NCI-H524 treated with DMSO at 0.1 percent for 48 hours (cell line): ENCODE measurements at regions not wholly inside any gene's neighbourhood (a gene's known extent, or its start where the extent isn't known, plus 50 kb on each side); places are given as distances from the start of the nearest gene placed in this dataset.

Experiments
- DNase-seq: peaks from one replicate; lab custom pipeline; 2025; lab: John Stamatoyannopoulos, UW

GRCh38 chr18:51941999-51942398 is 398.0 kb upstream of the DCC start:
- DNase-seq, result no peak

DNA sequence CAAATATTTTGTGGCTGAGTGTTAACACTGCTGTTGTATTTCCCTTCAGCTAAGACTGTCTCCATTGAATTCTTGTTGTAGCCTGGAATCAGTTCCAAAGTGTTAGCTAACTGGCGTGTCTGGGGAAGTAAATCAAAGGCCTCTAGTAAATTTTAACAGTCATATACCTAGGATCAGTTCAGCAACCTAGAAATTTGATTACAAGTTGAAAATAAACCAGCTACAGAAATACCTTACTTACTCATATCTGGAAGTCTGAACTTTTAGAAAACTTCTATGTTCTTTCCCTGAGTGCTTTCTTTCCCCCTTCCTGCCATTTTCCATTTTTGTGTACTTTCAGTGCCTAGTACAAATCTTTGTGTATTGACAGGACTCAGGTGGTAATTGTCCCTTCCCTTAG is 396.7 kb upstream of the DCC start:
- DNase-seq, result no peak

DNA sequence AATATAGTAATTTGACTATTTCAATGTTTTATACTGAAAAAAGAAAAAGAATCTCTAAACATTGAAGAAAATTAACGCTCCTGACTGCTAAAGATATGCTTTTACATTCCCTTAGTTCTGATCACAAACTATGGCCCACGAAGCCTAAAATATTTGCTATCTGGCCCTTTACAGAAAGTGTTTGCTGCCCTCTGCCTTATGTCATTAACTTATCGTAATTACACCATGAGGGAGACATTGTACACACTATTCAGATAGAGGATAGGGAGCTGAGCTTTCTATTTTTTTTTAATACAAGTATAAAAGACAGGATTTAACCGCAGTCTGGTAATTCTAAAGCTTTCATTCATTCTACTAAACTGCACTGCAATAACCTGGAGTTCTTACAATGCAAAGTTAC is 393.1 kb upstream of the DCC start:
- no peak for DNase-seq

- DNase-seq, result no peak
Measured at GRCh38 chr18:51952844-51953243, 387.2 kb upstream of the DCC start.

- DNase-seq, result no peak
Measured at GRCh38 chr18:51953521-51953920, 386.5 kb upstream of the DCC start.

DNA sequence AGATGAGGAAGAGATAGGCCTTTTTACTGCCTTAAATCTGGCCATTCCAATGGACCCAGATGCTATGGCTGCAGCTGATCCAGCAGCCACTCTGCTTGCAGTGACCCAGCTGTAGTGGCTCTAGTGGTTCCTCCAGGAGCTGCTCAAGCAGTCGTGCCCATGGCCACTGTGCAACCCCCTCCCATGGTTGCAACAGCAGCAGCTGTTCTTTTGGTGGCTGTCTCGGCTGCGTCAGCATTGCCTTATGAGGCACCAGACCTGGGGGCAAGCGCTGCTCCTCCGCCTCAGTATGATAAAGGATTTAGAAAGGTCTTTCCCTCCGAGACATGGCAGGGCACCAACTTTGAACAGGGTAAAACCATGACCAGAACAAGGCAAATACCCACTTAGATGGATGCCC is 384.9 kb upstream of the DCC start:
- DNase-seq, result no peak

GRCh38 chr18:51957001-51957400 is 383.0 kb upstream of the DCC start:
- DNase-seq, result no peak

DNA sequence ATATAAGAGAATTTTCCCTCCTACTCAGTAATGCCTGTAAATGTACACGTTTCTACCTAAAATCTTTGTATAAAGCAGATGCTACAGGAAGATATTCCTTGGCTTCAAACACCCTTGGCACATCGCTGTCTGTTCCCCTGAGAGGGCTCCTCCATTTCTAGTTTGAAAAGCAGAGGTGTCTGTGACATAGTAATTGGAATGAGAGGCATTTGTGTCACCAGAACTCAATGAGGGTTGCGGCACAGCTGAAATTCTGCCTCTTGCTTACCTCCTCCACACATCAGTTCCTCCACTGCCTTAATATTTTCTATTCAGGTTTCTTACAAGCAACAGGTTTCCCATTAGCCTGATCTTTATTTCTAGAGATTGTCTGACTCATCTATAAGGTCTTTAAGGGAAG is 359.9 kb upstream of the DCC start:
- DNase-seq, result no peak

GRCh38 chr18:51988277-51988676 is 351.7 kb upstream of the DCC start:
- no peak for DNase-seq

DNA sequence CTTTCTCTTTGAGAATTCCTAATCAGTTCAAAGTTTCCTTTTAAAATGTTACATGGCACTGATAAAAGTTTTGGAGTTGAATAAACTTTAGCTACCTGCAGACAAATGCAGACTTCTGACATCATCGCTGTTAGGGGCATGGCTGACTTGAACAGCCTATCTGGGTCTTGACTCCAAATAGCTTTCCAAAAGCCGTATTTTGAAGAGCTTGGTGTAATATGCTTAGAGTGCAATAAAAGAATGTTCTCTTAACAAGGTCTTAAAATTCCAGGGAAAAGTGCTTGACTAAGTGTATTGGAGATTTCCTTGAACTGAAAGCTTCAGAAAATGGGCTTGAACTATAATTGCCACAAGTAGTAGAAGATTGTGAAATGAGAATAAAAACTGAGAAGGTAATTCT is 342.9 kb upstream of the DCC start:
- no peak for DNase-seq

DNA sequence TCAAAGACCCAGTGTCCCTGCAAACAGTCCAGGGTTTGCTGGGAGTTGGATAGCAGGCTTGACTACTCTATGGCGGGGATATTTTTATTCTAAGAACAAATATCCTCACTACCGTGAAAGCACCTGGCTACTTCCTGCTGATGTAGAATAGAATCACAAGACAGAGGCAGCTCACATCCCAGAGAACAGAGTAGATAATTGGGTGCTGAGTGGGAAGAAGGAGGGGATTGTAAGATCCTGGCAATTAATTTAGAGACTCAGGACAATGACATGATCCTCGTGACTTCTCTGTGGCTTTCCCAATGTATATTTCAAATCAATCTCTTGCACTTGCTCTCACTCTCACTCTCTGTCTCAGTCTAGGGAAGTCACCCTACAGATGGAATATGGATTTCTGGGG is 341.9 kb upstream of the DCC start:
- no peak for DNase-seq

DNA sequence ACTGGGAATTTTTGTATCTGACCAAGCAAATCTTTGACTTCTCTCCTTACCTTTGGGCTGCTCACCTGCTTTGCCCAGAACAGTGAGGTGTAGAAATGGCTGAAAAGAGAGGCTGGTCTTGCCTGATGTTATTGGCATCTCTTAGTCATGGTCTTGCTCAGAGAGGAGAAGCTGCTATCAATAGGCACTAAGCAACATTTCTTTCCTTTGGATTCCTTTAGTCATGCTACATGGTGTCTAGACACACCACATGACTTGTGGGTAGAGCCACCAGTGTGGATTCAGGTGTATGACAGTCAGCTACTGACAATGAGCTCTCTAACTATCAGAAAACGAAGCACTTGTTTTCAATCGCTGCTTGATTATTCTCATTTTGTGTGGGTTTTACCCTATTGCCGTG is 341.3 kb upstream of the DCC start:
- no peak for DNase-seq

- DNase-seq, result no peak
Measured at GRCh38 chr18:51999351-51999750, 340.6 kb upstream of the DCC start.

- DNase-seq, result no peak
Measured at GRCh38 chr18:52000435-52000834, 339.6 kb upstream of the DCC start.

DNA sequence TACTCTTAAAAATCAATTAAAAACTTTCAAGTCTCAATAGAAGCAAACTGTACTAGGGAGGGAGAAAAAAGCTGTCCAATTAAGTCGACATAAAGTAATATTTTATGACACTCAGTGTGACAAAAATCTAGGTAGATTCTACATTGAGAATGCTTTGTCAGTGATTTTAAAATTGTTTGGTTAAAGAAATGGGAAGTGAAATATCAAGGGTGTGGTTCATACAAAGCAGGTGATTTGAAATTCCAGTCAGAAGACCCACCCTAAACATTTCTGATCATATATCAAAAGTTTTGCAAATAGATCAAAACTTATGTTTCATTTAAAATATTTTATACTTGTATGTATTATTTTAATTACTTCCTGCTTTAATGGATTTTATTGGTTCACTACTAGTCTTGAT is 338.9 kb upstream of the DCC start:
- DNase-seq, result no peak

GRCh38 chr18:52002600-52002999 is 337.4 kb upstream of the DCC start:
- no peak for DNase-seq

- no peak for DNase-seq
Measured at GRCh38 chr18:52007105-52007504, 332.9 kb upstream of the DCC start.

DNA sequence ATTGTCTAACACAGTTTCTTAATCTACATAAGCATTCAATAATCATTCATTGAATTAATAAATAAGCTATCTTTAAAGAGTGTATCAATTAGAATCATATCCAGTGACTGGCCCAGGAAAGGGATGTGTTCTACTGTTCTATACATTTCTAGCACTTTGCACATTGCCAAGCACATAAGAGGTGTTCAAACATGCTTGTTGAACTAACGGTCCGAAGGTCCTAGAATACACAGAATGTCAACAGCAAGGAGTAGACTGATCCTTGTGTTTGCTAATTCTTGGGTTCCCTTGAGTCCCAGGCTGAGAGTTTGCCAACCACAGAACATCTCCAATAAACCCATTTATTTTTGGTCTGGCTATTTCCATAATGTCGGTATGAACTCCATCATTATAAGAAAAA is 331.7 kb upstream of the DCC start:
- no peak for DNase-seq

DNA sequence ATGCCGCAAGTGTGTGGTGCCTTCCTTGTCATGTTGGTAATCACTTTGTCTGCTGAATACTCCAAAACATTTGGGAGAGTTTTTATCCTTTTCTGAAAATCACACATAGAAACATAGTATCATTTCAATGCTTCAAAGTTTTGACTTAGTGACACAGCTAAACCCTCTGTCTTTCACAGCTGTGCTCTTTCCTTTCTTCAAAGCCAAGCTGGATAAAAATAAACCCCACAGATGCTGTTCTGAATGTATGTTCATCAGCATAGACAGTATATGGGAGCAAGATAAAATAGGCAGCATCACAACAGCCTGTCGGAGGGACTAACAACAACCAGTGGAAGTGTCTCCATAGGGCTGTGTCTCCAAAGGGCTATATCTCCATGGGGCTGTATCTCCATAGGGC is 331.3 kb upstream of the DCC start:
- DNase-seq, result no peak

- no peak for DNase-seq
Measured at GRCh38 chr18:52009958-52010357, 330.0 kb upstream of the DCC start.

DNA sequence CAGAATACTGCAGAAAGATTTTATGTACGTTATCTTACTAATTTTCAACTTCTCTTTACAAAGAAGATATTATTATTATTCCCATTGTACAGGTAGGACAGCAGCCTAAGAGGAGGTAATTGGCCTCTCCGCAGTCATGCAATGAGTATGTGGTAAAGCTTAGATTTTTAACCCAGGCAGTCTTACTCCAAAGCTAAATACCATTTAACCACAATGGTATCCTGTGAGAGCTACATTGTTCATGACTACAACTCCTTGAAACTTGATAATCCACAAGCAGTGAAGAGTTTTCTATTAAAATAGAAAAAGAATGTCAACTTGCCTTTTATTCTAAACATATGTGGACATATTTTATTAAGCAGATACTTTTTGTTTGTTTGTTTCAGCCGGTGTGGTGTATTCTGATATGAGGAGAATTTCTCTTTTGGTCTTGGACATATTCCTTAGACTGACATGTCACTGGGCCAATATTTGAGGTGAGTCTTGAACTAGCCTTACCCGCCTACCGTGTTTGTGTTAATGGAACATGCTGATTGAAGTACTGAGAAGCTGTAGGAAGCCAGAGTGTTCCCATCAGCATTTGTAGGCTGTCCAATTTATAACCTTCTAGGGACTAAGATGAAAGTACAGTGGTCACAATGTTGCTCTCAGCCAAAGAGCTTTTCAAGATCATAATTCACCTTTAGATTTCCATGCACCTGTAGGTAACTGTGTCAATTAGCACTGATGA is 293.9 kb upstream of the DCC start:
- no peak for DNase-seq

DNA sequence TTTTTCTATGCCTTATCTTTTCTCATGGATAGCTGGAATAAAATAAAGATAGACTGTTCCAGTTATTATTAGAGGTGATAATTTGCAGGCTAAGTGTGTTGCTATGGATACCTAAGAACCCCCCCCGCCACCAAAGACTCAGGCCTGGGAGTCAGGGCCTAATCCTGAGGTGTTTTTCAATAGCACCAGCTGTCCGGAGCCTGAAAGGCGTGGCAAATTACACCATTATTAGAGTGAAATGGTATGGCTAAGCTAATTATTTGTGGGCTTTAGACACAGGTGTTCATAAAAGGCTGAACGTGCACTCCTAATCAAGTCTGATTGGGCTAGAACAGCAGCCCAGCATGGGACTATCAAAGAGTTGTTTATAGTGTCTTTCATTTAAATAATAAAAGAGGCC is 293.2 kb upstream of the DCC start:
- DNase-seq, result peak; percentile 82

DNA sequence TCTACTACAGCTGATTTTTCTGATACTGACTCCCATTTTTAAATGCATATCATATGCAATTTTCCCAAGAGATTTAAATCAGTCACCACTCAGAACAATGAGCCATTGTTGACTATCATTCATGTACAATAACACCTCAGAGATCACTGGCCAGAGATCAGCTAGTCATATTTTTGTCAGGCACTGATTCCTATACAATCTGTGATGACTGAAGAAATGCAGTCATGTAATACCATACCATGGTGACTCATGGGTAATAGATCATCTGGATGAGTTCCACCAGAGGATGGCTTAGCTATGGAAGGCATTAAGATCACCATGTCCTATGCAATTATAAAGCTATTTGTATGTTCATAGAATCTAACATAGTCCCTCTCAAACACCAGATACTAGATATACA is 285.7 kb upstream of the DCC start:
- DNase-seq, result no peak

- DNase-seq, result peak; percentile 51
Measured at GRCh38 chr18:52060607-52061304, 279.2 kb upstream of the DCC start.
